Dermis blood vessel endothelial cell (primary cell): ENCODE measurements at regions not wholly inside any gene's neighbourhood (a gene's known extent, or its start where the extent isn't known, plus 50 kb on each side); places are given as distances from the start of the nearest gene placed in this dataset.

Source experiments
- DNase-seq: peaks from one replicate; pipeline ENCODE4 v3.0.0; 2010

- DNase-seq = no peak
Observed at GRCh38 chr20:57065646-57066045, 200.8 kb downstream of the BMP7 start.

- no peak for DNase-seq
Observed at GRCh38 chr20:57066126-57066900, 200.1 kb downstream of the BMP7 start.

- DNase-seq = no peak
Observed at GRCh38 chr20:57069442-57069841, 197.0 kb downstream of the BMP7 start.

GRCh38 chr20:57070296-57070695 is 196.1 kb downstream of the BMP7 start:
- DNase-seq = no peak

DNA sequence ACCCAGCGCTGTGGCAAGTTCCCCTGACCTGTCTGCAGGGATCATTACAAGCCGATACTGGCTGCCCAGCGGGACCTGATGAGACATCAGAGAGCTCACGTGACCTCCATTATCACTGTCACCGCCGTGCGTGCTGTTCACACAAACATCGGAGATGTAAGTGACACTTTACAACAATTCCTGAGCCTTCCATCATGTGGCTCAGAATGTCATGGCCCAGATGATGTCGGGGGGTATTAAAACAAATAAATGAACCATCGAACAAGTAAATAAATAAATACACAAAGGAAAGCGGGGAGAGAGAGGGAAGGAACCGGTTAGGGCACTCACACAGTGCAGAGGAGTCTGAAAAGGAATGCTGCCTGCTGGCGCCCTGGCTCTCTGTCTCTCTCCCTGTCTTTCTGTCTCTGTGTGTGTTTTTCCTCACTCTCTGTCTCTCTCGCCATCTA is 195.1 kb downstream of the BMP7 start:
- DNase-seq = no peak

GRCh38 chr20:57071954-57072583 is 194.4 kb downstream of the BMP7 start:
- DNase-seq = no peak

- no peak for DNase-seq
Observed at GRCh38 chr20:57073402-57073801, 193.0 kb downstream of the BMP7 start.

DNA sequence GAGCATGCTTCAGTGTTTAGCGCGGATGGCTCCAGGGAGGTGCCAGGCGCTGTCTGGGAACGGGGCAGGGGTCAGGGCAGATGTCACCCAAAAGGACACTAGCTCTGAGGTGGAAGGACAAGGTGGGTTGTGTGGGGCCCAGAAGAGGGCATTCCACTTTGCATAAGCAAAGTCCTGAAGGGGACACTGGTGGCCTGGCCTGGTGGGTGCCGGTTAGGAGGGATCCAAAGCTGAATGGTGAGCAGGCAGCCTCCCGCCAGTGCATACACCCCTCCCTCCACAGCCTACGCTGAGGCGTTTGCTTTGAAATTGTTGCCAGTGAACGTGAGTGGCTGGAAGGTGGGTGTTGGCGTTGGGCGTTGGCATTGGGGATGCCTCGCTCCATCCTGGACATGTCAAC is 192.1 kb downstream of the BMP7 start:
- no peak for DNase-seq

- no peak for DNase-seq
Observed at GRCh38 chr20:57075181-57075580, 191.3 kb downstream of the BMP7 start.

- DNase-seq = no peak
Observed at GRCh38 chr20:57075603-57076002, 190.8 kb downstream of the BMP7 start.

GRCh38 chr20:57076152-57076652 is 190.2 kb downstream of the BMP7 start:
- DNase-seq = no peak

GRCh38 chr20:57076951-57077350 is 189.5 kb downstream of the BMP7 start:
- no peak for DNase-seq

DNA sequence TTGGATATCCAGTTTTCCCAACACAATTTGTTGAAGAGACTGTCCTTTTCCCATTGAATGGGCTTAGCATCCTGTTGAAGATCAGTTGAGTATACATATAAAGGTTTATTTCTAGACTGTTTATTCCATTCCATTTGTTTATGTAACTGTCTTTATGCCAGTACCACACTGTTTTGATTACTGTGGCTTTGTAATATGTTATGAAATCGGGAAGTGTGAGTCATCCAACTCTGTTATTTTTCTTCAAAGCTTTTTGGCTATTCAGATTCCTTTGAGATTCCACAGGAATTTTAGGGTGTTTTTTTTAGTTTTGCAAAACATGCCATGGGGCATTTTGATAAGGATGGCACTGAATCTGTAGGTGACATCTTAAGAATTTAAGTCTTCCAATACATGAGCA is 188.3 kb downstream of the BMP7 start:
- DNase-seq = no peak

- DNase-seq = no peak
Observed at GRCh38 chr20:57079031-57080005, 187.1 kb downstream of the BMP7 start.

GRCh38 chr20:57080796-57081195 is 185.6 kb downstream of the BMP7 start:
- no peak for DNase-seq

DNA sequence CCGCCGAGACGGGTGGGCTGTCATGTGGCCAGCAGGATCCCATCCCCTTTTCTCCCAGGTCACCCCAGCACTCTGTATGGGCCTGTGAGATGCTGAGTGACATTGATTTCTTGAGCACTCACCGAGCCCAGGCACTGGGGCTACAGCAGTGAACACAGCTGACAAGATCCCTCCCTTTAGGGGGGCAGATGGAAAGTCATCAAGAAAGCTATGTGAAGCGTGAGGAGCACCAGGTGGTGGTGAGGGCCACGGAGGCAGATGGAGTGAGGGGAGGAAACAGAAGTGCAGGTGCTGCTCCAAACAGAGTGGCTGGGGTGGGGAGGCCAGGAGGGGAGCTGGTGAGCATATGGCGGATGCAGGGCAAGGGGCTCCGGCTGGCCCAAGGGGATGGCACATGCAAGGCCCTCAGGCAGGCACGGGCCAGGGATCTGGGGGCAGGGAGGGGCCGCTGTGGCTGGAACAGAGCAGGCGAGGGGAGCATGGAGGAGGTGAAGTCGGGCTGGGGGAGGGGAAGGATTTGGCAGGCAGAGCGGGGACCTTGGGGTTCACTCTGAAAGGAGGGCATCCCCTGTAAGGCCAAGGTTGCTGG is 184.0 kb downstream of the BMP7 start:
- no peak for DNase-seq

GRCh38 chr20:57083072-57083471 is 183.4 kb downstream of the BMP7 start:
- DNase-seq = no peak

GRCh38 chr20:57086066-57086465 is 180.4 kb downstream of the BMP7 start:
- no peak for DNase-seq

DNA sequence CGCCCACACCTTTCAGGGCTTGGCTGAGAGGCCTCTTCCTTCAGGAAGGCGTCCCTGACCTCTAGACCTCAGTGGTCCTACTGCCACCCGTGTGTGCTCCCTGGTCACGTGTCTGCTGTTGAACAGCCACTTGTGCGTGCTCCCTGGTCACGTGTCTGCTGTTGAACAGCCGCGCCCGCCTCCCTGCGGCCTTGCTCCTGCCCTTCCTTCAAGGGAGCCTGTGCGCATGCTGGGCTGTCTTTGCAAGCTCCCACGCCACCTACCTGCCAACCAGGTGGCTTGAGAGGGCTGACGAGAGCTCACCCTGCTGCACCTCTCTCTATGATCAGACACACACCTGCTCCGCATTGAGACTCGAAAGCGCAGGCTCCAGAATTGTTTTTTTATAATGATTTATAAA is 179.3 kb downstream of the BMP7 start:
- DNase-seq = no peak

DNA sequence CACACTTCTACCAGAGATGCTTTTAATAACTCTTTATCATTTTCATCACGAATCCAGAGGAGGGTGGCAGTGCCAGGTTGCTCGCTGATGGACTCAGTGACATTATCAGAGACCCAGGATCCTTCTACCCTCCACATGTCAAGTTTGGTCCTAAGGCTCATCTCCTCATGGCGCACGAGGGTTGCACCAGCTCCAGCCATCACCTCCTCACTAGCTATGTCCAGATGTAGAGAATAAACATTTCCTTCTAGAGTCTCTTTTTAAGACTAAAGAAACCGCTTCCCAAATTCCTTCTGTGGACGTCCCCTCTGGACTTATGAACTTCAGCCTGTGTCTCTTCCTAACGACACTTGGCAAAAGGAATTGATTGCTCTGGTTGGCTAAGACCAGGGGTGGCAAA is 178.7 kb downstream of the BMP7 start:
- no peak for DNase-seq

DNA sequence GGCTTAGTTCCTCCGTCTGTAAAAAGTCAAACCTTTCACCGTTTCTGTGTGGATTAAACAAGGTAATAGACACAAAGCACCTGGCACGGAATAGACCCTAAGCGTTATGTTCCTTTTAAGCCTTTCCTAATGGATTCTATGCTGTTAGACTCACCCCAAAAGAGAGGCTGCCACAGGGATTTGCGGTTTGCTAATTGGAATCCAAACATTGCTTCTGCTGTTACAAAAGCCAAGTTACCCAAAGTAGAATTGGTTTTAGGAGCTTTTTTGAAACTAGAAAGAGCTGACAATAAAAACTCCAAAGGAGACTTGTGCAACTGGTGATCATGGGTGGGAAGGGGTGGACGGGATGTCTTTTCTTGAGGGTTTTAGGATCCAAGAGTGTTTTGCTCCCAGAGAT is 178.0 kb downstream of the BMP7 start:
- DNase-seq = no peak

DNA sequence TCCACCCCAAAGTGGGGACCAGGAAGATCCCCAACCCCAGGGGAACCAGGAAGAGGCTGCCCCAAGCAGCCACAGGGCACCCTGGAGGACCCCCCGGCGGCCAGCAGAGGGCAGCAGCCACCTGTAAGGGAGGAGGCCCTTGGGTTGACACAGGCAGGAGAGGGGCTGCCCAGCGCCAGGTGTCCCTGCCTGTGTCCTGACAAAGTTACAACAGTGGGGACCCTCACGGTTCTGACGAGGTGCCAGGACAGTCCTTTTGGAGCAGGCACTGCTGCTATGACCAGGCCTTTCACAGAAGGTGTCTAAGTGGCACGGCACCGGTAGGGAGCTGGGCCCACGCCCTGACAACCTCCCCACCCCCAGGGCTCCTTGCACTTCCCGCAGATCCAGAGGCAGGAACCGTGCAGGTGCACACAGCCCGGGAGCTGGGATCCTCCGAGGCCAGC is 176.7 kb downstream of the BMP7 start:
- peak; percentile 64 for DNase-seq
